GM21360 (cell line): ENCODE measurements at regions not wholly inside any gene's neighbourhood (a gene's known extent, or its start where the extent isn't known, plus 50 kb on each side); places are given as distances from the start of the nearest gene placed in this dataset.
"Not testable (repeated sequence)": the region's sequence is repeated elsewhere in the genome, so short reads cannot be mapped to it uniquely, and the experiment has no call there.

Experiments used
- ATAC-seq: cut with Tn5 transposase; IDR thresholded peaks from one replicate; pipeline ENCODE4 v1.9.1; 2021; ENCODE audit warnings: mild to moderate bottlenecking, moderate library complexity; ENCODE audit not compliant: unreplicated experiment

DNA sequence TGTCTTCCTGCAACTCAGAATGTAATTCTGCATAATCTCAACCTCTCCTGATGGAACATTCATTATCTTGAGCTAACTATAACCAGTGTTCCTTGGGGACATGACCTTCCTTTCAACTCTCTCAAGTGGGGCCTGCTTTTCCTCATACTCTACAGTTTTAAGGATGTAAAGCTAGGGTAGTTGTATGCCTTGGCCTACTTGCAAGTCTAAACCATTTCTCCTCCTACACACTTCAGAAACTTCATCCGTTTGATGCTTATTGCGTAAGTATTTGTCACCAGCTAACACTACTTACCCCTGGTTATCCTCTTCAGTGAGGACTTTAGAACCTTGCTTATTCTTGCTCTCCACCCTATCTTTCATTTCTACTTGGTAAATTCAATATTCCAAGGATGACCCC, 548.9 kb downstream of the HINT1 start:
- no peak for ATAC-seq

- no peak for ATAC-seq
Measured at GRCh38 chr5:130605234-130605633, 559.8 kb downstream of the HINT1 start.

DNA sequence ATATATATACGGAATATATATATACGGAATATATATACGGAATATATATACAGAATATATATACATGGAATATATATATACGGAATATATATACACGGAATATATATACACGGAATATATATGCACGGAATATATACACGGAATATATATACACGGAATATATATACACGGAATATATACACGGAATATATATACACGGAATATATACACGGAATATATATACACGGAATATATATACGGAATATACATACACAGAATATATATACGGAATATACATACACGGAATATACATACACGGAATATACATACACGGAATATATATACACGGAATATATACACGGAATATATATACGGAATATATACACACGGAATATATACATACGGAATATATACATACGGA, 568.4 kb downstream of the HINT1 start:
- not testable (repeated sequence) for ATAC-seq

- ATAC-seq, result no peak
Measured at GRCh38 chr5:130580264-130580663, 584.8 kb downstream of the HINT1 start.

DNA sequence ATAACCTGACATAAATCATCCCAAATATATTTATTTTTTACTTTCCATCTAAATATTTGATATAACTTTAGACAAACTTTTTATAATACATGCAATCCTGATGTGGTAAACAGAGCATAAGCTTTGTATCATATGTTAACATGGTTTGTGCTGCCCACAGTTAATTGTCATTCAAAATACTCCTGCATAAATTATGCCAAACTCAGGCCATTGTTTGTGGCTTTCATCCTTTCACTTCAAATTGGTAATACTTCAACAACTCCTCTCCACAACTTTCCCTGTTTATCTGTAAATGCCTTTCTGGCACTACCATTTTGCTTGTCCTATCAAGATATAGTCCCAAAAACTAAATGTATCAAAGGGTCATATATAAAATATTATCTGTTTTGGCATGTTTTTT, 586.7 kb downstream of the HINT1 start:
- ATAC-seq, result no peak

GRCh38 chr5:130571076-130571475, 594.0 kb downstream of the HINT1 start:
- ATAC-seq, result no peak

GRCh38 chr5:130568791-130569190, 596.3 kb downstream of the HINT1 start:
- no peak for ATAC-seq

DNA sequence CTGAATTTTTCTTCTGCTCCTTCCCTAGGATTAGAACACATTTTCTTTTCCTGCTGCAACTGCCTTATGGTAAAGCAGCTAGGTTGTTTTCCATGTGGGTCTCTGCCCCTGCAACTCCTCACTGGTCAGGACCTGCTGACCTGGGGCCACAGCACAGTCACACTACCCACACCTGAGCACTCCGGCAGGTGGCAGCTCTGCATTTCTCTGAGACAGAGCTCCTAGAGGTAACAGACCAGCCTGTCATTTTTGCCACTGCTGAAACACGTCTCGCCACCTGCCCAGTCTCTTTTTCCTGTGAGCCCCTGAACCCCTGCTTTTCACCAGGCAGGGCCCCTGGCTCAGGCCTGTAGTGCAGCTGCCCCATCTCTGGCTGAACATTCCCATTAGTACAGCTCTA, 609.6 kb downstream of the HINT1 start:
- ATAC-seq, result no peak

- ATAC-seq, result no peak
Measured at GRCh38 chr5:130550562-130550928, 614.5 kb downstream of the HINT1 start.

- no peak for ATAC-seq
Measured at GRCh38 chr5:130549884-130550561, 615.0 kb downstream of the HINT1 start.

DNA sequence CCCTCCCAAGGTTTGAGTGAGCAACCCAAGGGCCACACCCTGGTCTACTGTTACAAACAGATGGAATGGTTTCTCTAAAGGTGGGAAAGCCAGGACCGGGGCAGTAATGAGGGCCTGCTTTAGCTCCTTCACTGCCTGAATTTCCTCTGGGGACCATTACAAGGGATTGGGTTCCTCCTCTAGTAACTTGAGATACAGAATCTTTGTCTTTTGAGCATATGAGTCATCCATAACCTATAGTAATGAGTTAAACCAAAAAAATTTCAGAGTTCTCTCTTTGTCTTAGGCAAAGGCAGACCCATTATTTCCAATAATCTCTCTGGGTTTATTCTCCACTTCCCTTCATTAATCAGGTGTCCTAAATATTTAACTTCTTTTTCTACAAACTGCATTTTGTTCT, 618.8 kb downstream of the HINT1 start:
- no peak for ATAC-seq

DNA sequence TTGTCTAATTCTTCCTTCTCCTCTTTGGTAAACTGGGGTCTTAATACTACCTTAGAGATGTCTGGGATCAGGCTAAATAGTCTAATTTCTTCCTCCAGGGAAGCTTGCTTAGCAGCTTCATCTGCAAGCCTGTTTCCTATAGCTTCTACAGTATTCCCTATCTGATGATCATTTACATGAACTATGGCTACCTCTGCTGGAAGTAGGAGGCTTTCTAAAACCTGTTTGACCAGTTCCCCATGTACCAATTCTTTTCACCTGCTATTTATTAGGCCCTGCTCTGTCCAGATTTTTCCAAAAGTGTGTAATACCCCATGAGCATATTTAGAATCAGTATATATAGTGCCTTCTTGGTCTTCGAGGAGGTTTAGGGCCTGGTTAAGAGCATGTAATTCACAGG, 619.8 kb downstream of the HINT1 start:
- ATAC-seq, result no peak

DNA sequence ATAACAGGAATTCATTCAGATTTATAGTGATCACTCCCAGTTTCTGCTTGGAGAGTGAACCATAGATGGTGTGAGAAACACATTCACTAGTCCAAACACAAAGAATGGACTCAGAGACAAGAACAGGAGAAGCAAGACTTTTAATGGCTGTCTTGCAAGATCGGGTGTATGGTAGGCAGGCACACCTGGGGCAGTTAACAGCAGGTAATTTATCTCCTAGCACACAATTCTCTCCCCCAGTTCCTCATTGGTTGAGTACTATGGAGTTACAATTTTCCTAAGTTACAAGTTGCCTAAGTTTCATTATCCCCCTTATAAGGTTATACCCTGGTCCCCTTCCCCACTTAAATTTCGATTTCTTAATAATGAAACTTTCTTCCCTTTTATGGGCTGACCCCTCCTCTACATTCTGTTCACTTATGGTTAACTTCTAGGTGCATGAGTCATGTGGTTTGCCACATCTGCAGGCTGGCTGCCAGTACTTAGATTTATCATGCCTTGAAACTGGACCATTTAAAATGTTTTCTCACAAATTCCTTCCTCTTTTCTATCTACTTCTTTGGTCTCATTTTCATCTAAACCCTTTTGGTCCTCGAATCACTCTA, 623.3 kb downstream of the HINT1 start:
- ATAC-seq, result no peak

GRCh38 chr5:130536691-130537090, 628.4 kb downstream of the HINT1 start:
- ATAC-seq, result no peak

DNA sequence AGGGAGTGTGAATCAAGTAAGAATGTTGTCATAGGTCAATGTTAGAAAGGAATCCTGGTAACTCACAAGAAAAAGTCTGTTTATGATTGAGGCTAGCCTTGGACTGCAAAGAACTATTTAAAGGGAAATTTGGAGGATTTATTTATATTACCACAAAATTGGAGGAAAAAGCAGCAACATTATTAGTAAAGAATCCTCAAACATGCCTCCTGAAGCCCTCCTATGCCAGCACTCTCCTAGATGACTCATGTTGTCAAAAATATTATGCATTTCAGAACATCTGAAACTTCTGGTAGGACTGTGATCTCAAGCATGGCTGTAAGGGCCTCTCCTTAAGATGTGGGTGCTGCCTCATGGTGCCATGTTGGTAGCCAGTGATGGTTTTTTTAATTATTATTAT, 628.5 kb downstream of the CHSY3 start:
- no peak for ATAC-seq

DNA sequence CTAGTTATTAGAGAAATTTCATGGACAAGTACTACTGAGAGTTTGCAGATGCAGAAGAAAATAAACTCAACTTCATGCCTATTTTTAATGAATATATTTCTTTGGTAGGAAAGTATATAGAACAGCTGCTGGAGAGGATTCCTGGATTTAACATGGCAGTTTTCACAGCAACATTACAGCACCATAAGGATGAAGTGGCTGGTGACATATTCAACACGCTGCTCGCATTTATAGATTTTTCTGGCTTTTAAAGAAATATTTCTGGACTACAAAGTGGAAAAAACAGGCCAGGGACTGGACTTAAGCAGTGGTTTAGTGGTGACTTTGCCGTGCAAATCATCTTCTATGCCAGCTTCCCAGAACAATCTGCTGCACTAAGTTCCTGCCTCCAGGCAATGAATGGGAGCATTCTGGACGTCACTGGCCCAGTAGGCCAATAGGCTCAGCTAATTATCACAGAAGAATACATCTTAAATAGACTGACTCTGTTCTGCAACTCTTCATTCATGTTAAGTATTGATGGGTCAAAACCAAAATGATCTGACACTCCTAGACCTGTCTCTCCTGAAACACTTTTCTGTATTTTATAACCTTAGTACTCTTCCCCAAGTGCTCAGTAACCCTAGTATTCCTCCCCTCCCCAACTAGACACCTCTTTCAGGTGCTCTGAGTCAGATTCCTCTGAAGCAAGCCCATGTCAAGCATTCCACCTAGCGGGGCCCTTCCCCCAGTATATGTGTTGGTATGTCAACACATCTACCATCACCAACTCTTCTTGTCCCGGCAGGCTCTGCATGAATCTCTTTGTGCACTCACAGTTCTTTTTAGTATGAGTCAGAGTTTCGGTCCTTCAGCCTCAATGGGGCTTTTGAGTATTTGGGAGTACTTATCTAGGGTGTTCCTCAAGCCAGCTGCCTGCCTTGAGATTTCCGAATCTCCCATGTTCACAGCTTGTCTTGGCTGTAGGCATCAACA, 625.5 kb downstream of the CHSY3 start:
- no peak for ATAC-seq

GRCh38 chr5:130529111-130529510, 624.8 kb downstream of the CHSY3 start:
- no peak for ATAC-seq

GRCh38 chr5:130528474-130528873, 624.2 kb downstream of the CHSY3 start:
- ATAC-seq, result no peak

- ATAC-seq, result no peak
Measured at GRCh38 chr5:130526708-130527107, 622.4 kb downstream of the CHSY3 start.

DNA sequence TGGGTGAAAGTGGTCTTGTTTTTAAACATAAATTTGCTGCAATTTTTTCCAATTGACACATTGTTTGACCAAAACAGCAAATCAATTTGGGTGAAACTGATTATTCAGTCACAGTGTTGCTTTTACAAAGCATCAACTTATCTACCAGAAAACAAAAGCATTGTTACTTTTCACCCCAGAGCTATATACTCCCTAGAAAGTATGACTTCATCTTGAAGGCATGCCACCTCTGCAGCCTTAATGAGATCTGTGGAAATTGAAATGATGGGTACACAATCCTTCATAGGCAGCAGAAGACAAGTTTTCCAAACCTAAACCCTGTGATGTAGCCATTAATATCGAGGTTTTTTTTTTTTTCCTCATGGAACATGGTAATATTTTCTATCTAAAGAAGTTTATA, 615.9 kb downstream of the CHSY3 start:
- no peak for ATAC-seq

- no peak for ATAC-seq
Measured at GRCh38 chr5:130514984-130515690, 610.9 kb downstream of the CHSY3 start.
